H9 (cell line): ENCODE measurements at regions not wholly inside any gene's neighbourhood (a gene's known extent, or its start where the extent isn't known, plus 50 kb on each side); places are given as distances from the start of the nearest gene placed in this dataset.

Source experiments
- DNase-seq: peaks from one replicate; pipeline ENCODE4 v3.0.0-alpha.2; 2017
- H2AFZ ChIP-seq: one replicate; pipeline ENCODE4 v1.6.1; 2013; ENCODE audit warnings: mild to moderate bottlenecking, low read length, control low read depth, moderate library complexity
- H2AK5ac ChIP-seq: 2 replicates; pipeline ENCODE4 v1.6.1; 2013; ENCODE audit warnings: low read length, control low read depth, mixed read lengths; ENCODE audit not compliant: insufficient read length
- H2BK120ac ChIP-seq: one replicate; pipeline ENCODE4 v1.6.1; 2013; ENCODE audit warnings: low read depth, mild to moderate bottlenecking, low read length, control low read depth, inconsistent platforms; ENCODE audit not compliant: poor library complexity, severe bottlenecking
- H2BK12ac ChIP-seq: 2 replicates; pipeline ENCODE4 v1.6.1; 2013; ENCODE audit warnings: low read length, control low read depth, mixed read lengths, low read depth; ENCODE audit not compliant: insufficient read length
- H2BK15ac ChIP-seq: 2 replicates; pipeline ENCODE4 v1.6.1; 2013; ENCODE audit warnings: low read depth, low read length, control low read depth
- H2BK20ac ChIP-seq: one replicate; pipeline ENCODE4 v1.6.1; 2013; ENCODE audit warnings: low read depth, mild to moderate bottlenecking, low read length, control low read depth, inconsistent platforms; ENCODE audit not compliant: poor library complexity, severe bottlenecking
- H2BK5ac ChIP-seq: 2 replicates; pipeline ENCODE4 v1.6.1; 2013; ENCODE audit warnings: low read length, control low read depth, mixed read lengths; ENCODE audit not compliant: insufficient read length
- H3K14ac ChIP-seq: 2 replicates; pipeline ENCODE4 v1.6.1; 2013; ENCODE audit warnings: low read length, control low read depth; ENCODE audit not compliant: insufficient read depth
- H3K18ac ChIP-seq: 2 replicates; pipeline ENCODE4 v1.6.1; 2013; ENCODE audit warnings: low read depth, mild to moderate bottlenecking, mixed read lengths, low read length, control low read depth; ENCODE audit not compliant: insufficient read length
- H3K23ac ChIP-seq: 2 replicates; pipeline ENCODE4 v1.6.1; 2013; ENCODE audit warnings: low read length, control low read depth, mixed read lengths, low read depth; ENCODE audit not compliant: insufficient read length
- H3K23me2 ChIP-seq: 2 replicates; pipeline ENCODE4 v1.6.1; 2013; ENCODE audit warnings: low read depth, mild to moderate bottlenecking, mixed read lengths, low read length, control low read depth; ENCODE audit not compliant: insufficient read length, poor library complexity, severe bottlenecking
- H3K27ac ChIP-seq: 2 replicates; pipeline ENCODE4 v1.5.1; 2013; ENCODE audit warnings: low read length, control low read depth, mixed read lengths, low read depth; ENCODE audit not compliant: insufficient read length
- H3K27me3 ChIP-seq: 2 replicates; pipeline ENCODE4 v1.6.1; 2013; ENCODE audit warnings: low read length, control low read depth, inconsistent platforms; ENCODE audit not compliant: insufficient read depth
- H3K4ac ChIP-seq: 2 replicates; pipeline ENCODE4 v1.6.1; 2013; ENCODE audit warnings: low read depth, mild to moderate bottlenecking, control low read depth, inconsistent platforms, low read length, moderate library complexity
- H3K4me1 ChIP-seq: 2 replicates; pipeline ENCODE4 v1.6.1; 2013; ENCODE audit warnings: low read length, control low read depth, inconsistent platforms; ENCODE audit not compliant: insufficient read depth
- H3K4me2 ChIP-seq: 2 replicates; pipeline ENCODE4 v1.6.1; 2013; ENCODE audit warnings: low read length, control low read depth, mixed read lengths; ENCODE audit not compliant: insufficient read length, insufficient read depth
- H3K56ac ChIP-seq: 2 replicates; pipeline ENCODE4 v1.6.1; 2013; ENCODE audit warnings: low read depth, mild to moderate bottlenecking, mixed read lengths, low read length, control low read depth; ENCODE audit not compliant: insufficient read length
- H3K79me1 ChIP-seq: 2 replicates; pipeline ENCODE4 v1.6.1; 2013; ENCODE audit warnings: low read depth, mild to moderate bottlenecking, moderate library complexity, low read length, control low read depth, inconsistent platforms; ENCODE audit not compliant: insufficient read depth, poor library complexity, severe bottlenecking
- H3K79me2 ChIP-seq: 2 replicates; pipeline ENCODE4 v1.6.1; 2013; ENCODE audit warnings: low read length, control low read depth, inconsistent platforms; ENCODE audit not compliant: insufficient read depth
- H3K9ac ChIP-seq: 2 replicates; pipeline ENCODE4 v1.6.1; 2013; ENCODE audit warnings: low read length, control low read depth, mixed read lengths; ENCODE audit not compliant: insufficient read length; ENCODE audit errors: extremely low read depth
- H3K9me3 ChIP-seq: one replicate; pipeline ENCODE4 v1.6.1; 2013; ENCODE audit warnings: low read depth, low read length, inconsistent platforms; ENCODE audit not compliant: control insufficient read depth
- H3T11ph ChIP-seq: one replicate; pipeline ENCODE4 v1.6.1; 2013; ENCODE audit warnings: mild to moderate bottlenecking, low read length, control low read depth, inconsistent platforms
- H4K20me1 ChIP-seq: one replicate; pipeline ENCODE4 v1.6.1; 2013; ENCODE audit not compliant: control insufficient read depth, insufficient read length, insufficient read depth
- H4K5ac ChIP-seq: 2 replicates; pipeline ENCODE4 v1.6.1; 2013; ENCODE audit warnings: low read depth, mild to moderate bottlenecking, mixed read lengths, low read length, control low read depth; ENCODE audit not compliant: insufficient read length
- H4K8ac ChIP-seq: replicated peaks from 2 replicates; pipeline ENCODE4 v1.6.1; 2013; ENCODE audit warnings: low read length, control low read depth, mixed read lengths, low read depth; ENCODE audit not compliant: insufficient read length
- H4K91ac ChIP-seq: 2 replicates; pipeline ENCODE4 v1.6.1; 2013; ENCODE audit warnings: low read depth, mild to moderate bottlenecking, moderate library complexity, mixed read lengths, low read length, control low read depth; ENCODE audit not compliant: insufficient read length
- H3K27ac Mint-ChIP-seq, 3 experiments: 2 replicates in 2 of 3; 3 replicates in 1 of 3; pipeline ENCODE4 v1.8.0; 2020 to 2021; ENCODE audit warnings: mixed read lengths in 3 of 3, mild to moderate bottlenecking in 1 of 3, moderate library complexity in 1 of 3
- H3K27me3 Mint-ChIP-seq: 2 replicates; pipeline ENCODE4 v1.8.0; 2021; ENCODE audit warnings: low read depth, mild to moderate bottlenecking, moderate library complexity, mixed read lengths
- H3K36me3 Mint-ChIP-seq, 3 experiments: 2 replicates in 2 of 3; 3 replicates in 1 of 3; pipeline ENCODE4 v1.8.0; 2020 to 2021; ENCODE audit warnings: low read depth in 3 of 3, mixed read lengths in 3 of 3; ENCODE audit not compliant: insufficient read depth in 1 of 3
- H3K4me1 Mint-ChIP-seq, 2 experiments: 2 replicates each; pipeline ENCODE4 v1.8.0; 2020; ENCODE audit warnings: mixed read lengths in 2 of 2
- H3K4me3 Mint-ChIP-seq, 2 experiments: 2 replicates in 1 of 2; 3 replicates in 1 of 2; pipeline ENCODE4 v1.8.0; 2020 to 2021; ENCODE audit warnings: mild to moderate bottlenecking in 2 of 2, mixed read lengths in 2 of 2, moderate library complexity in 1 of 2
- H3K9me3 Mint-ChIP-seq, 2 experiments: 2 replicates in 1 of 2; 3 replicates in 1 of 2; pipeline ENCODE4 v1.8.0; 2020; ENCODE audit warnings: mild to moderate bottlenecking in 2 of 2, mixed read lengths in 2 of 2, moderate library complexity in 1 of 2
- CTCF ChIP-seq: fragments of 200-600 bp; sonication (generic); conservative IDR thresholded peaks from 3 replicates; pipeline ENCODE4 v1.8.0; 2021; ENCODE audit warnings: antibody characterized with exemption, mild to moderate bottlenecking
- WGBS: extraction: QIAGEN DNeasy Blood & Tissue Kit; methylation state at CpG from one replicate; pipeline ENCODE4 v1.1.7; 2013; ENCODE audit warnings: missing lambda C conversion rate, low lambda C conversion rate, mixed read lengths; ENCODE audit not compliant: insufficient read length; ENCODE audit errors: extremely low coverage; 5-methylcytosine and 5-hydroxymethylcytosine counted together

DNA sequence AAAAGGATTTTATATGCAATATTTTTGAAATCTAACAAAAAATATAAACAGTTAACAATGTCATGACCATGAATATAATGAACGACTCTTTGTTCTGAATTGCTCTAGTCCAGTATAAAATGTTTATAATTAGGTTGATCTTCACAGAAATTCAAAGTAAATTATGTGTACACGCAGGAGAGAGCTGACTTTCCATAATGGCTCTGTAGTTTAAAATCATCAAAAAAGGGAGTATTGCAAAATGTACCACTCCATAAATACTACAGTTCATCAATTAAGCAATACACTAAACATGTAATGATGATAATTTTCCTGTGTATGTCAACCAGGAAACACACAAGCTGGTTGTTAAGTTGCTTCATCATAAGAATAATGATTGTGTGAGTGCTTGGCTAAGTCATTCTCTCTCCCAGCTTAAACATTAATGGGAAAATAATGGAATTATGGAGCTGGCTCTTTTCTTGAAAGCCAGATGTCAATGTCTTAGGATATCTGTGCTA is 189.5 kb upstream of the PLEKHG7 start:
- no CpG with 5 or more reads among the region's 2 CpGs for WGBS
- H3K23me2 ChIP-seq, result no peaks in the 10 kb centered on the region

More for the DNA sequence above, 189.5 kb upstream of the PLEKHG7 start:
- H3K9me3 Mint-ChIP-seq, result no peaks in the 10 kb centered on the region
- Histone ChIP-seq H3K27me3 (no peaks in the 10 kb centered on the region; the same call in 1 of the 2 replicates), H2AFZ (no peak overlapping the region), H3K9ac (no peak overlapping the region), H2BK15ac (no peak overlapping the region), H3K23ac (no peak overlapping the region), H4K5ac (no peak overlapping the region), H4K91ac (no peak overlapping the region), H3K9me3 (no peaks in the 10 kb centered on the region), H3T11ph (no peak overlapping the region), H3K4ac (no peak overlapping the region), H3K79me1 (no peaks in the 10 kb centered on the region), H3K4me2 (no peak overlapping the region), H3K56ac (no peak overlapping the region), H2BK5ac (no peak overlapping the region), H2BK20ac (no peak overlapping the region), H4K20me1 (no peaks in the 10 kb centered on the region), H2BK12ac (no peak overlapping the region), H3K4me1 (no peaks in the 10 kb centered on the region), H3K79me2 (no peaks in the 10 kb centered on the region), H3K14ac (no peak overlapping the region), H2BK120ac (no peak overlapping the region), H2AK5ac (no peak overlapping the region), H3K18ac (no peak overlapping the region), H4K8ac (no peak overlapping the region), H3K27ac (no peak overlapping the region)
- no peak overlapping the region for H3K27ac Mint-ChIP-seq
- no peaks in the 10 kb centered on the region; a peak in 1 of 7 replicates for H3K36me3 Mint-ChIP-seq
- no peak for DNase-seq
- no peaks in the 10 kb centered on the region; a peak in 2 of 4 replicates for H3K4me1 Mint-ChIP-seq
- no peak for TF ChIP-seq CTCF
- no peak overlapping the region for H3K4me3 Mint-ChIP-seq
- H3K27me3 Mint-ChIP-seq, result no peaks in the 10 kb centered on the region
